ENCODE measurements at regions not wholly inside any gene's neighbourhood (a gene's known extent, or its start where the extent isn't known, plus 50 kb on each side); places are given as distances from the start of the nearest gene placed in this dataset.

GRCh38 chr13:65609350-65609749, 1620.8 kb downstream of the PCDH9 start:
- Histone ChIP-seq H3K79me1 (ENCODE audit: insufficient read depth, low read depth, low read length, poor library complexity, severe bottlenecking) (no peaks in the 10 kb centered on the region), H4K5ac (ENCODE audit: insufficient read length, low read depth, low read length) (no peak overlapping the region), H2BK120ac (ENCODE audit: low read depth, low read length, poor library complexity, severe bottlenecking) (no peak overlapping the region), H3T11ph (ENCODE audit: low read length) (no peak overlapping the region), H3K18ac (ENCODE audit: insufficient read length, low read depth, low read length) (no peak overlapping the region), H3K14ac (ENCODE audit: insufficient read depth, low read length) (no peak overlapping the region), H3K23ac (ENCODE audit: insufficient read length, low read depth, low read length) (no peak overlapping the region), H2BK20ac (ENCODE audit: low read depth, low read length, poor library complexity, severe bottlenecking) (no peak overlapping the region), H2BK15ac (ENCODE audit: low read depth, low read length) (no peak overlapping the region), H3K4me1 (ENCODE audit: insufficient read depth, low read length) (no peaks in the 10 kb centered on the region), H3K56ac (ENCODE audit: insufficient read length, low read depth, low read length) (no peak overlapping the region), H3K9me3 (ENCODE audit: control insufficient read depth, low read depth, low read length) (no peaks in the 10 kb centered on the region), H3K4ac (ENCODE audit: low read depth, low read length) (no peak overlapping the region), H4K91ac (ENCODE audit: insufficient read length, low read depth, low read length) (no peak overlapping the region), H2BK5ac (ENCODE audit: insufficient read length, low read length) (no peak overlapping the region), H3K27ac (ENCODE audit: insufficient read length, low read depth, low read length) (no peak overlapping the region), H2BK12ac (ENCODE audit: insufficient read length, low read depth, low read length) (no peak overlapping the region), H2AFZ (ENCODE audit: low read length) (no peak overlapping the region), H3K27me3 (ENCODE audit: insufficient read depth, low read length) (no peaks in the 10 kb centered on the region), H4K20me1 (ENCODE audit: control insufficient read depth, insufficient read depth, insufficient read length) (no peaks in the 10 kb centered on the region), H2AK5ac (ENCODE audit: insufficient read length, low read length) (no peak overlapping the region), H4K8ac (replicated peaks; ENCODE audit: insufficient read length, low read depth, low read length) (no peak overlapping the region), H3K79me2 (ENCODE audit: insufficient read depth, low read length) (no peaks in the 10 kb centered on the region), H3K4me2 (ENCODE audit: insufficient read depth, insufficient read length, low read length) (no peak overlapping the region), H3K23me2 (ENCODE audit: insufficient read length, low read depth, low read length, poor library complexity, severe bottlenecking) (no peaks in the 10 kb centered on the region), H3K9ac (ENCODE audit: extremely low read depth, insufficient read length, low read length) (no peak overlapping the region)
- H3K36me3 Mint-ChIP-seq (ENCODE audit: insufficient read depth in 1 of 3, low read depth in 3 of 3), result no peaks in the 10 kb centered on the region; a peak in 1 of 7 replicates
- DNase-seq, result no peak
- H3K27me3 Mint-ChIP-seq (ENCODE audit: low read depth), result no peaks in the 10 kb centered on the region
- H3K27ac Mint-ChIP-seq, result no peak overlapping the region
- no peaks in the 10 kb centered on the region; a peak in 1 of 5 replicates for H3K9me3 Mint-ChIP-seq
- H3K4me3 Mint-ChIP-seq, result no peak overlapping the region
- no peak for TF ChIP-seq CTCF (conservative IDR thresholded peaks at IDR 0.05)
- no CpG with 5 or more reads among the region's 2 CpGs for WGBS (ENCODE audit: extremely low coverage, insufficient read length, low lambda C conversion rate)
- H3K4me1 Mint-ChIP-seq, result no peaks in the 10 kb centered on the region
